AG04449 (cell line): ENCODE measurements at regions not wholly inside any gene's neighbourhood (a gene's known extent, or its start where the extent isn't known, plus 50 kb on each side); places are given as distances from the start of the nearest gene placed in this dataset.

ENCODE experiments used
- CTCF ChIA-PET: fragments of 350-600 bp; formaldehyde crosslinking; extraction: SDS; loops from one replicate; lab custom pipeline; 2021; ENCODE audit warnings: antibody characterized with exemption; lab: Yijun Ruan, JAX
- POLR2A ChIA-PET: fragments of 400-600, 350-600 bp; formaldehyde crosslinking; extraction: SDS; loops from one replicate; lab custom pipeline; 2020; ENCODE audit warnings: antibody characterized with exemption, inconsistent platforms; lab: Yijun Ruan, JAX
- DNase-seq: peaks from one replicate; pipeline ENCODE4 v3.0.0-alpha.2; 2010; ENCODE audit warnings: low read depth, low spot score
- H3K4me3 ChIP-seq: 2 replicates; pipeline ENCODE4 v1.5.1; 2011; ENCODE audit warnings: low read depth, mild to moderate bottlenecking, control low read depth, low read length
- CTCF ChIP-seq: IDR thresholded peaks from one replicate; pipeline ENCODE4 v1.5.1; 2011; ENCODE audit warnings: mild to moderate bottlenecking, moderate library complexity, low read length, control low read depth, inconsistent platforms; ENCODE audit not compliant: insufficient read depth; ENCODE audit errors: missing control alignments

DNA sequence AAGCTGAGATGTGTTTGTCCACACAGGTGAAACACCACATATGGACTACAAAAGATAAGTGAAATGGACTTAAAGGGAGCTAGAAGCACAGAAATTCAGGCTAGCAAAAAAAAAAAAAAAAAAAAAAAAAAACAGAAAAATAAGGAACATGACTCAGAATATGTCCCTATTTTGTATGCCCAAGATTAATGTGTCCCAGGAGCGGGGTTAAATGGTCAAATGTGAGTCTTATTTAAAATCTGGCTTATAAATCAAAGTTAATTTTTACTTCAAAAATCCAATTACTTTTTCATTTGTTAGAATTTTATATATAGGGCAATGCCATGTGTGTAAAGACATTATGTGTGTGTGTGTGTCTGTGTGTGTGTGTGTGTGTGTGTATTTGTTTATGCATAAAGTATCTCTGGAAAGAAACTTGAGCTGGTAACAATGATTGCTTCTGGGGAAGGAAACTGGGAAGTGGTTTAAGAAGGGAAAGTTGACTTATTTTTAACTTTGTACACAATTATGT, 986.5 kb downstream of the ROBO2 start:
- H3K4me3 ChIP-seq, result no peak overlapping the region
- ChIA-PET CTCF (no interaction called here), POLR2A (no interaction called here)
- DNase-seq, result no peak
- no peak for TF ChIP-seq CTCF

- POLR2A ChIA-PET, result no interaction called here
- CTCF ChIA-PET, result no interaction called here
Observed at GRCh38 chr3:78029775-78030174, 989.9 kb downstream of the ROBO2 start.

DNA sequence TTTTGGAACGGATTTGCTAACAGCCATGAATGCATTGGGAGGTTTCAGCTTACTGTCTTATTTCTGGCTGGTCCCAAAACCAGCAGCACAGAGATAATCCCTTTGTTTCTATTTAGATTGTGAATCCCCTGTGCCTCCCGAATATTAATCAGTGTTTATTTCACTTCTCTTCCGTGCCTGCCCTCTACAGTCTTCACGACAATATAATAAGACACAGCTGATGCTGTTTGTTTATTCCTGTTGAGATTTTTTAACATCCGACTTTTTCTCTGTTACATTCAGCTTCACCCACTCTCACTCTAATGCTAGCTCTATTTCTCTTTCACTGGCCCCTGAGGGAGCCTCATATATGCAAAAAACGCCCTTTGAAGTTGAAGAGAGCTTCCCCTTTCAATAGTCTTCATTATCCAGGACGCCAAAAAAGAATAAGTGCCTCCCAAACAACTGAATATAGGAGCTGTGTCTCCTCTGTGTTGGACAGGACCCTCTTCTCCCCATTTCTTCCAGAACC, 995.3 kb downstream of the ROBO2 start:
- TF ChIP-seq CTCF, result no peak
- no peak for DNase-seq
- POLR2A ChIA-PET, result no interaction called here
- CTCF ChIA-PET, result no interaction called here
- no peak overlapping the region for H3K4me3 ChIP-seq

More at GRCh38 chr3:78029775-78030174, 989.9 kb downstream of the ROBO2 start:
- TF ChIP-seq CTCF, result no peak
- DNase-seq, result no peak
- no peak overlapping the region for H3K4me3 ChIP-seq

- TF ChIP-seq CTCF, result no peak
- H3K4me3 ChIP-seq, result no peak overlapping the region
- DNase-seq, result no peak
- CTCF ChIA-PET, result no interaction called here
- POLR2A ChIA-PET, result no interaction called here
Observed at GRCh38 chr3:78041486-78041885, 1001.6 kb downstream of the ROBO2 start.

- no peak overlapping the region for H3K4me3 ChIP-seq
- POLR2A ChIA-PET, result no interaction called here
- TF ChIP-seq CTCF, result no peak
- no peak for DNase-seq
- CTCF ChIA-PET, result no interaction called here
Observed at GRCh38 chr3:78046566-78046965, 1006.7 kb downstream of the ROBO2 start.

- ChIA-PET CTCF (no interaction called here), POLR2A (no interaction called here)
- TF ChIP-seq CTCF, result no peak
- no peak for DNase-seq
- H3K4me3 ChIP-seq, result no peak overlapping the region
Observed at GRCh38 chr3:78048698-78049097, 1008.8 kb downstream of the ROBO2 start.
